Smooth muscle cell (in vitro differentiated cells): ENCODE measurements at regions not wholly inside any gene's neighbourhood (a gene's known extent, or its start where the extent isn't known, plus 50 kb on each side); places are given as distances from the start of the nearest gene placed in this dataset.

Experiments
- DNase-seq: peaks from one replicate; lab custom pipeline; 2025; ENCODE audit not compliant: unreplicated experiment; lab: John Stamatoyannopoulos, UW
- H2AFZ ChIP-seq: fragments of 200-600 bp; sonication (generic); 2 replicates; pipeline ENCODE4 v1.6.0; 2016; ENCODE audit warnings: antibody characterized with exemption, low read depth, mild to moderate bottlenecking
- H3F3A ChIP-seq: fragments of 200-600 bp; sonication (generic); 2 replicates; pipeline ENCODE4 v1.6.0; 2017; ENCODE audit warnings: antibody characterized with exemption, low read depth
- H3K27ac ChIP-seq: fragments of 200-600 bp; sonication (generic); 2 replicates; pipeline ENCODE4 v1.5.1; 2016; ENCODE audit warnings: low read depth, mild to moderate bottlenecking
- H3K27me3 ChIP-seq: fragments of 200-600 bp; sonication (generic); 2 replicates; pipeline ENCODE4 v1.6.1; 2016; ENCODE audit warnings: low read depth, mild to moderate bottlenecking
- H3K36me3 ChIP-seq: fragments of 200-600 bp; sonication (generic); 2 replicates; pipeline ENCODE4 v1.5.1; 2016; ENCODE audit warnings: low read depth
- H3K4me1 ChIP-seq: fragments of 200-600 bp; sonication (generic); 2 replicates; pipeline ENCODE4 v1.5.1; 2016; ENCODE audit warnings: low read depth
- H3K4me2 ChIP-seq: fragments of 200-600 bp; sonication (generic); 2 replicates; pipeline ENCODE4 v1.6.0; 2016; ENCODE audit warnings: mild to moderate bottlenecking
- H3K4me3 ChIP-seq: fragments of 200-600 bp; sonication (generic); 2 replicates; pipeline ENCODE4 v1.5.1; 2016; ENCODE audit warnings: mild to moderate bottlenecking
- H3K79me2 ChIP-seq: fragments of 200-600 bp; sonication (generic); 2 replicates; pipeline ENCODE4 v1.6.0; 2016; ENCODE audit warnings: low read depth, mild to moderate bottlenecking
- H3K9ac ChIP-seq: fragments of 200-600 bp; sonication (generic); 2 replicates; pipeline ENCODE4 v1.6.0; 2016; ENCODE audit warnings: low read depth
- H3K9me3 ChIP-seq: fragments of 200-600 bp; sonication (generic); replicated peaks from 2 replicates; pipeline ENCODE4 v1.5.1; 2016; ENCODE audit warnings: low read depth
- H4K20me1 ChIP-seq: fragments of 200-600 bp; sonication (generic); 2 replicates; pipeline ENCODE4 v1.6.0; 2016; ENCODE audit warnings: low read depth
- WGBS: methylation state at CpG from one replicate; pipeline ENCODE4 v1.1.7; 2016; ENCODE audit warnings: low lambda C conversion rate; 5-methylcytosine and 5-hydroxymethylcytosine counted together
- TF ChIP-seq, protein P1 (sequence below): fragments of 200-600 bp; sonication (generic); IDR thresholded peaks from 2 replicates; pipeline ENCODE4 v1.5.1; 2017; ENCODE audit warnings: borderline replicate concordance, mild to moderate bottlenecking, antibody characterized with exemption; ENCODE audit not compliant: insufficient read depth, poor library complexity, severe bottlenecking

DNA sequence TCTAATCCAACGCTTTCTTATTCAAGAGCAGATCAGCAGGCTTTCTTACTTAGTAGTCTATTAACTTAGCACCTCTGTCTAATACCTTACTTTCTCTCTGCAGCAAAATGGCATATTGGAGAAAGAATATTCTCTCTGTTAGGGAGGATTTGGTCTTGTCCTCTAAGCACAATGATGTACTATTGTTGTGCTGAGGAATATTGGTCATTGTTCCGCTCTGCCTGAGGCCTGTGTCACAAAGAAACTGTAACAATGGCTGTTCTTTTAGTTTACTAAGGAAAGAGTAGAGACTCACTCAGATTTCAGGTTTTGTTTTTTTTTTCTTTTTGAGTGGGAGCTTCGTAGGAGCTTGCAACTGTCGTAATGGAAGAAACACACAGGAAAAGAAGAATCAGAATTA is 1358.8 kb downstream of the LRFN5 start:
- no peaks in the 10 kb centered on the region for H3K79me2 ChIP-seq
- no peaks in the 10 kb centered on the region for H4K20me1 ChIP-seq
- 82% methylated on average over 4 of the region's 4 CpGs for WGBS
- H3K27ac ChIP-seq = no peak overlapping the region
- TF ChIP-seq, protein P1, sequence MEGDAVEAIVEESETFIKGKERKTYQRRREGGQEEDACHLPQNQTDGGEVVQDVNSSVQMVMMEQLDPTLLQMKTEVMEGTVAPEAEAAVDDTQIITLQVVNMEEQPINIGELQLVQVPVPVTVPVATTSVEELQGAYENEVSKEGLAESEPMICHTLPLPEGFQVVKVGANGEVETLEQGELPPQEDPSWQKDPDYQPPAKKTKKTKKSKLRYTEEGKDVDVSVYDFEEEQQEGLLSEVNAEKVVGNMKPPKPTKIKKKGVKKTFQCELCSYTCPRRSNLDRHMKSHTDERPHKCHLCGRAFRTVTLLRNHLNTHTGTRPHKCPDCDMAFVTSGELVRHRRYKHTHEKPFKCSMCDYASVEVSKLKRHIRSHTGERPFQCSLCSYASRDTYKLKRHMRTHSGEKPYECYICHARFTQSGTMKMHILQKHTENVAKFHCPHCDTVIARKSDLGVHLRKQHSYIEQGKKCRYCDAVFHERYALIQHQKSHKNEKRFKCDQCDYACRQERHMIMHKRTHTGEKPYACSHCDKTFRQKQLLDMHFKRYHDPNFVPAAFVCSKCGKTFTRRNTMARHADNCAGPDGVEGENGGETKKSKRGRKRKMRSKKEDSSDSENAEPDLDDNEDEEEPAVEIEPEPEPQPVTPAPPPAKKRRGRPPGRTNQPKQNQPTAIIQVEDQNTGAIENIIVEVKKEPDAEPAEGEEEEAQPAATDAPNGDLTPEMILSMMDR = no peak
- no peaks in the 10 kb centered on the region for H3K9me3 ChIP-seq
- no peaks in the 10 kb centered on the region for H3K4me1 ChIP-seq
- H3K4me2 ChIP-seq = no peak overlapping the region
- DNase-seq = no peak
- no peak overlapping the region for H3K9ac ChIP-seq
- no peaks in the 10 kb centered on the region for H3K36me3 ChIP-seq
- H3K4me3 ChIP-seq = no peak overlapping the region
- H2AFZ ChIP-seq = no peak overlapping the region
- H3K27me3 ChIP-seq = no peaks in the 10 kb centered on the region
- no peaks in the 10 kb centered on the region for H3F3A ChIP-seq

DNA sequence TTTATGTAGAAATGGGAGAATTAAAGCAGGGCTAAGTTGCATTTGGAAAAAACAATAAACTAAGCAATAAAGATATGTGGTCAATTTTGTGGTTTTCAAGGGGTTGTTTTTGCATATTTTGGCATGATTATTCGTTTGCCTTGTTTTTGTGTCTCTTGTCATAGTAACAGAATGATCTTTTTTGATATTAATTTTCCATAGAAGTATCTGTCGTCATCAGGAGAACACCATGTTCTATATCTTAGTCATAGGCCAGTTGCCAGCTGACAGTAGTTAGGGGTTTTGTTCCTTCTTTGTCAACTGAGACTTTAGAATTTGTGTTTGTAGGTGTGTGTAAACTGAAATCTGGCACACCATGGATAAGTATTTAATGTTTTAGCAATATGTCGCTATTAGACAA is 1354.8 kb downstream of the LRFN5 start:
- H3F3A ChIP-seq = no peaks in the 10 kb centered on the region
- H3K4me1 ChIP-seq = no peaks in the 10 kb centered on the region
- H2AFZ ChIP-seq = no peak overlapping the region
- H4K20me1 ChIP-seq = no peaks in the 10 kb centered on the region
- H3K27ac ChIP-seq = no peak overlapping the region
- H3K27me3 ChIP-seq = no peaks in the 10 kb centered on the region
- H3K4me3 ChIP-seq = no peak overlapping the region
- DNase-seq = no peak
- TF ChIP-seq, protein P1 = no peak
- no peak overlapping the region for H3K9ac ChIP-seq
- H3K4me2 ChIP-seq = no peak overlapping the region
- 69% methylated on average over 3 of the region's 3 CpGs for WGBS
- no peaks in the 10 kb centered on the region for H3K36me3 ChIP-seq
- H3K79me2 ChIP-seq = no peaks in the 10 kb centered on the region
- no peaks in the 10 kb centered on the region for H3K9me3 ChIP-seq

DNA sequence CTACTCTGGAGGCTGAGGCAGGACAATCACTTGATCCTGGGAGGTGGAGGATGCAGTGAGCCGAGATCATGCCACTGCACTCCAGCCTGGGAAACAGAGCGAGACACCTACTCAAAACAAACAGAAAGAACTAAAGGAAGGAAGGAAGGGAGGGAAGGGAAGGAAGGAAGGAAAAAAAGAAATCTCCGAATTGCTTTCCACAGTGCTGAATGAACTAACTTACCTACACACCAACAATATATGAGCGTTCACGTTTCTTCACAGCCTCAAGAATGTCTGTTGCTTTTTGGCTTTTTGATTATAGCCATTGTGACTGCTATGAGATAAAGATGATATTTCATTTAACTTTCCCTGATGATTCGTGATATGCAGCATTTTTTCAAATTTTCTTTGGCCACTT is 1343.7 kb downstream of the LRFN5 start:
- Histone ChIP-seq H3K79me2 (no peaks in the 10 kb centered on the region), H3K9me3 (no peaks in the 10 kb centered on the region), H3K4me1 (no peaks in the 10 kb centered on the region), H2AFZ (no peak overlapping the region), H3K4me3 (no peak overlapping the region), H3K9ac (no peak overlapping the region), H3F3A (no peaks in the 10 kb centered on the region), H3K27me3 (no peaks in the 10 kb centered on the region), H3K27ac (no peak overlapping the region), H3K36me3 (no peaks in the 10 kb centered on the region), H3K4me2 (no peak overlapping the region), H4K20me1 (no peaks in the 10 kb centered on the region)
- no peak for DNase-seq
- 91% methylated on average over 6 of the region's 6 CpGs for WGBS
- TF ChIP-seq, protein P1 = no peak

DNA sequence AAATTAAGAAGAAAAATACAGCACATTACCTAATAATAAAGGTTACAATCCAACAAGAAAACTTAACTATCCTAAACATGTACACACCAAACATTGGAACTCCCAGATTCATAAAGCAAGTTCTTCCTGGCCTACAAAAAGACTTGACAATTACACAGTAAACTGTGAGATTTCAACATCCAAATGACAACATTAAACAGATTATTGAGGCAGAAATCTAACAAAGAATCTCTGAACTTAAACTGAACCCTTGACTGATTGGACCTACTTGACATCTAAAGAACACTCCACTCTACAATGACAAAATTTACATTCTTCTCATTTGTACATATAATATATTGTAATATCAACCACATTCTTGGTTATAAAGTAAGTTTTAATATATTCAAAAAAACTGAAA is 1341.3 kb downstream of the LRFN5 start:
- no peaks in the 10 kb centered on the region for H3F3A ChIP-seq
- no peak overlapping the region for H3K27ac ChIP-seq
- H3K4me3 ChIP-seq = no peak overlapping the region
- H4K20me1 ChIP-seq = no peaks in the 10 kb centered on the region
- DNase-seq = no peak
- no peaks in the 10 kb centered on the region for H3K27me3 ChIP-seq
- no peaks in the 10 kb centered on the region for H3K4me1 ChIP-seq
- H3K9me3 ChIP-seq = no peaks in the 10 kb centered on the region
- no peak overlapping the region for H3K9ac ChIP-seq
- H3K79me2 ChIP-seq = no peaks in the 10 kb centered on the region
- no peaks in the 10 kb centered on the region for H3K36me3 ChIP-seq
- TF ChIP-seq, protein P1 = no peak
- H2AFZ ChIP-seq = no peak overlapping the region
- no peak overlapping the region for H3K4me2 ChIP-seq
